Epithelial cell of proximal tubule (primary cell): ENCODE measurements at regions not wholly inside any gene's neighbourhood (a gene's known extent, or its start where the extent isn't known, plus 50 kb on each side); places are given as distances from the start of the nearest gene placed in this dataset.

ENCODE experiments used
- DNase-seq: peaks from one replicate; pipeline ENCODE4 v3.0.0-alpha.2; 2011; ENCODE audit warnings: low read depth
- H3K4me3 ChIP-seq: 2 replicates; pipeline ENCODE4 v1.5.1; 2011; ENCODE audit warnings: low read depth, mild to moderate bottlenecking, low read length
- CTCF ChIP-seq: conservative IDR thresholded peaks from 2 replicates; pipeline ENCODE4 v1.5.1; 2012; ENCODE audit warnings: low read depth, mild to moderate bottlenecking, low read length

GRCh38 chr3:177300842-177301241, 103.6 kb upstream of the TBL1XR1 start:
- no peak for TF ChIP-seq CTCF
- peak overlapping the region; percentile 46 for H3K4me3 ChIP-seq
- DNase-seq: peak; percentile 27

GRCh38 chr3:177306252-177306651, 109.0 kb upstream of the TBL1XR1 start:
- TF ChIP-seq CTCF: no peak
- H3K4me3 ChIP-seq: no peak overlapping the region
- no peak for DNase-seq

GRCh38 chr3:177307391-177307790, 110.1 kb upstream of the TBL1XR1 start:
- no peak for TF ChIP-seq CTCF
- H3K4me3 ChIP-seq: no peak overlapping the region
- DNase-seq: no peak

- no peak for TF ChIP-seq CTCF
- DNase-seq: no peak
Measured at GRCh38 chr3:177307826-177308225, 110.5 kb upstream of the TBL1XR1 start.

GRCh38 chr3:177308286-177308685, 111.0 kb upstream of the TBL1XR1 start:
- no peak overlapping the region for H3K4me3 ChIP-seq
- TF ChIP-seq CTCF: no peak
- no peak for DNase-seq

More at GRCh38 chr3:177307826-177308225, 110.5 kb upstream of the TBL1XR1 start:
- no peak overlapping the region for H3K4me3 ChIP-seq

- DNase-seq: no peak
- H3K4me3 ChIP-seq: no peak overlapping the region
- no peak for TF ChIP-seq CTCF
Measured at GRCh38 chr3:177308911-177309310, 111.6 kb upstream of the TBL1XR1 start.

GRCh38 chr3:177312491-177312890, 115.2 kb upstream of the TBL1XR1 start:
- TF ChIP-seq CTCF: no peak
- no peak for DNase-seq
- no peak overlapping the region for H3K4me3 ChIP-seq
